ENCODE measurements at regions not wholly inside any gene's neighbourhood (a gene's known extent, or its start where the extent isn't known, plus 50 kb on each side); places are given as distances from the start of the nearest gene placed in this dataset.

- DNase-seq (ENCODE audit: low read depth in 1 of 2, low spot score in 2 of 2) = no peak
- no peaks in the 10 kb centered on the region for H3K27me3 ChIP-seq (replicated peaks in 1 of 4; ENCODE audit: control insufficient read depth in 3 of 4, extremely low read depth in 1 of 4, insufficient read depth in 3 of 4, low read length in 3 of 4)
- ChIA-PET CTCF (ENCODE audit: partially characterized antibody) (interaction anchor here (0.6 to 4.4 kb wide), 23 partner anchors 8 to 351 kb away, joined by 3 to 19 read pairs (median 4); no protein-coding TSS in a partner anchor), POLR2A (ENCODE audit: partially characterized antibody) (no interaction called here)
- H3K79me2 ChIP-seq (ENCODE audit: control insufficient read depth in 1 of 2, insufficient read depth in 2 of 2, low read length in 2 of 2) = no peaks in the 10 kb centered on the region
- H3K36me3 ChIP-seq (ENCODE audit: control insufficient read depth in 2 of 4, insufficient read depth in 4 of 4, low read length in 3 of 4) = no peaks in the 10 kb centered on the region
- no peak overlapping the region for H2BK12ac ChIP-seq (ENCODE audit: low read depth, low read length)
- TF ChIP-seq CHD2 (IDR thresholded peaks at IDR 0.05; ENCODE audit: low read length) = no peak
- no peak for TF ChIP-seq POLR2AphosphoS5 (IDR thresholded peaks at IDR 0.05; ENCODE audit: low read depth, low read length)
- no peak for TF ChIP-seq ZNF274 (IDR thresholded peaks at IDR 0.05; ENCODE audit: borderline replicate concordance, extremely low read depth, low read length)
- no peak for TF ChIP-seq SP1 (IDR thresholded peaks at IDR 0.05; ENCODE audit: low read depth, low read length)
- no peak for TF ChIP-seq PHF8 (conservative IDR thresholded peaks at IDR 0.05; ENCODE audit: low read depth, low read length)
- no peak for TF ChIP-seq SUZ12 (IDR thresholded peaks at IDR 0.05; ENCODE audit: low read length)
- TF ChIP-seq CBX8 (IDR thresholded peaks at IDR 0.05; ENCODE audit: borderline replicate concordance, low read depth, low read length) = no peak
- TF ChIP-seq CBX5 (IDR thresholded peaks at IDR 0.05; ENCODE audit: low read depth, low read length) = no peak
- TF ChIP-seq RXRA (IDR thresholded peaks at IDR 0.05; ENCODE audit: insufficient read depth, low read depth, low read length) = no peak
- no peak for TF ChIP-seq CEBPB (IDR thresholded peaks at IDR 0.05; ENCODE audit: low read depth, low read length)
- no peak for TF ChIP-seq BCL11A (IDR thresholded peaks at IDR 0.05; ENCODE audit: low read depth in 2 of 2, low read length in 2 of 2)
- H3K56ac ChIP-seq (replicated peaks; ENCODE audit: insufficient read length, low read depth, low read length) = no peak overlapping the region
- no peaks in the 10 kb centered on the region for H4K20me1 ChIP-seq (replicated peaks in 1 of 2; ENCODE audit: control insufficient read depth in 1 of 2, insufficient read depth in 2 of 2, low read length in 2 of 2)
- H3K14ac ChIP-seq (ENCODE audit: insufficient read length) = no peak overlapping the region
- WGBS, 2 experiments (ENCODE audit: extremely low coverage in 1 of 2, insufficient coverage in 1 of 2, insufficient read length in 1 of 2, insufficient replicate concordance in 2 of 2, low coverage in 1 of 2, low lambda C conversion rate in 2 of 2, missing lambda C conversion rate in 1 of 2) = 78% methylated on average over 2 of the region's 2 CpGs; no CpG with 5 or more reads in 1 of the 2 experiments
- no peak overlapping the region for H2AK5ac ChIP-seq (ENCODE audit: low read depth, low read length)
- no peak overlapping the region for H3K4ac ChIP-seq (replicated peaks; ENCODE audit: insufficient read length, low read depth, low read length)
- H2BK15ac ChIP-seq (ENCODE audit: low read length) = no peak overlapping the region
- FAIRE-seq = no peak
- H4K91ac ChIP-seq (replicated peaks; ENCODE audit: insufficient read length, low read length) = no peak overlapping the region
- H3K18ac ChIP-seq (ENCODE audit: extremely low read depth, low read length) = no peak overlapping the region
- no peak overlapping the region for H4K5ac ChIP-seq (ENCODE audit: insufficient read length, low read depth, low read length)
- H3K4me2 ChIP-seq (ENCODE audit: insufficient read depth in 1 of 2, low read depth in 2 of 2, low read length in 2 of 2) = no peak overlapping the region
- no peak overlapping the region for H3K23ac ChIP-seq (ENCODE audit: insufficient read length)
- no peak overlapping the region for H2BK20ac ChIP-seq (ENCODE audit: low read length)
- H2BK120ac ChIP-seq (replicated peaks; ENCODE audit: low read depth, low read length) = no peak overlapping the region
- H3K79me1 ChIP-seq (ENCODE audit: low read depth, low read length) = no peaks in the 10 kb centered on the region; the same call in 1 of the 2 replicates
- no peaks in the 10 kb centered on the region for H3K23me2 ChIP-seq (ENCODE audit: low read depth, low read length)
- no peak overlapping the region for H3K9ac ChIP-seq (replicated peaks in 1 of 4; ENCODE audit: extremely low read depth in 1 of 4, low read depth in 3 of 4, low read length in 3 of 4)
- peaks cover 4 to 8% of the 10 kb centered on the region in 2 experiments; a peak in 2 of 4 replicates for H3K9me3 ChIP-seq (ENCODE audit: insufficient read depth in 2 of 2, low read depth in 1 of 2, low read length in 1 of 2)
- no peak overlapping the region for H3K27ac ChIP-seq (ENCODE audit: low read depth, low read length)
- H4K8ac ChIP-seq (ENCODE audit: extremely low read depth, insufficient read depth, low read length) = no peak overlapping the region
- no peak overlapping the region for H3K4me3 ChIP-seq (ENCODE audit: extremely low read depth in 1 of 4, insufficient read depth in 2 of 4, low read depth in 3 of 4, low read length in 4 of 4)
- no peak overlapping the region for H2AFZ ChIP-seq (ENCODE audit: low read length)
- no peaks in the 10 kb centered on the region; a peak in 1 of 7 replicates for H3K4me1 ChIP-seq (replicated peaks in 1 of 4; ENCODE audit: control insufficient read depth in 3 of 4, insufficient read depth in 4 of 4, low read length in 3 of 4)
- H2BK5ac ChIP-seq (ENCODE audit: low read depth, low read length) = no peak overlapping the region
These were observed 386.7 kb downstream of the DAD1 start for GRCh38 chr14:22202313-22202712.
